ENCODE measurements at regions not wholly inside any gene's neighbourhood (a gene's known extent, or its start where the extent isn't known, plus 50 kb on each side); places are given as distances from the start of the nearest gene placed in this dataset.

DNA sequence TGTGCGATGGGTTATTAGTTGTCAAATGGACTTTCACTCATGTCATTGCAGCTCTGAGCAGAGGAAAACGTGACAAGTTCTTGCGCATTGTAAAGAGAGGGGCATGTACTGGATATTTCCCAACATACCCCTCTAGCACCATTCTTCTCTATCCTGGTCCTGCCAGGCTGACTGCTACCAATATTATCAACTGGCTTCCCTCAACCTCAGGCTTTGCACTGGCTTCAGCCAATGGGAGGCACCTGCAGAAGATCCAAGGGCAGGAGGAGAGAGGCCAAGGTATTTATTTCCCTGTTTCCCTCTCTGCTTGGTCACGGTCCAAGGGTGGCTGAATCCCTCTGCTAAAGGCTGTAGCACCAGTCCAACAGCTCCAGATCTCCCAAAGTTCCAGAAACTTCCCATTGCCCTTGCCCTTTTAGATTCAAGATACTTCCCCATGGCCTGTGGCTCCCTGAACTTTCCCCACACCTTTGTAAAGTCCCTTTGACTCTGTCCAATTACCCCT lies 175.6 kb upstream of the NECTIN1 start:
- TF ChIP-seq CREB1 (CRISPR knock-in tag; IDR thresholded peaks at IDR 0.05; ENCODE audit: low read depth) (no peak), EZH2 (IDR thresholded peaks at IDR 0.05; ENCODE audit: low read depth, unreplicated experiment) (no peak), ZNF114 (CRISPR knock-in tag; IDR thresholded peaks at IDR 0.05) (no peak), POLR2AphosphoS5 (IDR thresholded peaks at IDR 0.05; ENCODE audit: low read depth) (no peak), EZH2phosphoT487 (IDR thresholded peaks at IDR 0.05; ENCODE audit: unreplicated experiment) (no peak), NANOG (IDR thresholded peaks at IDR 0.05; ENCODE audit: borderline replicate concordance) (no peak), ZNF331 (CRISPR knock-in tag; IDR thresholded peaks at IDR 0.05; ENCODE audit: low read depth) (no peak), STAT1 (IDR thresholded peaks at IDR 0.05; ENCODE audit: unreplicated experiment) (no peak), JUNB (IDR thresholded peaks at IDR 0.05; ENCODE audit: unreplicated experiment) (no peak)
- TF ChIP-seq, protein P1, sequence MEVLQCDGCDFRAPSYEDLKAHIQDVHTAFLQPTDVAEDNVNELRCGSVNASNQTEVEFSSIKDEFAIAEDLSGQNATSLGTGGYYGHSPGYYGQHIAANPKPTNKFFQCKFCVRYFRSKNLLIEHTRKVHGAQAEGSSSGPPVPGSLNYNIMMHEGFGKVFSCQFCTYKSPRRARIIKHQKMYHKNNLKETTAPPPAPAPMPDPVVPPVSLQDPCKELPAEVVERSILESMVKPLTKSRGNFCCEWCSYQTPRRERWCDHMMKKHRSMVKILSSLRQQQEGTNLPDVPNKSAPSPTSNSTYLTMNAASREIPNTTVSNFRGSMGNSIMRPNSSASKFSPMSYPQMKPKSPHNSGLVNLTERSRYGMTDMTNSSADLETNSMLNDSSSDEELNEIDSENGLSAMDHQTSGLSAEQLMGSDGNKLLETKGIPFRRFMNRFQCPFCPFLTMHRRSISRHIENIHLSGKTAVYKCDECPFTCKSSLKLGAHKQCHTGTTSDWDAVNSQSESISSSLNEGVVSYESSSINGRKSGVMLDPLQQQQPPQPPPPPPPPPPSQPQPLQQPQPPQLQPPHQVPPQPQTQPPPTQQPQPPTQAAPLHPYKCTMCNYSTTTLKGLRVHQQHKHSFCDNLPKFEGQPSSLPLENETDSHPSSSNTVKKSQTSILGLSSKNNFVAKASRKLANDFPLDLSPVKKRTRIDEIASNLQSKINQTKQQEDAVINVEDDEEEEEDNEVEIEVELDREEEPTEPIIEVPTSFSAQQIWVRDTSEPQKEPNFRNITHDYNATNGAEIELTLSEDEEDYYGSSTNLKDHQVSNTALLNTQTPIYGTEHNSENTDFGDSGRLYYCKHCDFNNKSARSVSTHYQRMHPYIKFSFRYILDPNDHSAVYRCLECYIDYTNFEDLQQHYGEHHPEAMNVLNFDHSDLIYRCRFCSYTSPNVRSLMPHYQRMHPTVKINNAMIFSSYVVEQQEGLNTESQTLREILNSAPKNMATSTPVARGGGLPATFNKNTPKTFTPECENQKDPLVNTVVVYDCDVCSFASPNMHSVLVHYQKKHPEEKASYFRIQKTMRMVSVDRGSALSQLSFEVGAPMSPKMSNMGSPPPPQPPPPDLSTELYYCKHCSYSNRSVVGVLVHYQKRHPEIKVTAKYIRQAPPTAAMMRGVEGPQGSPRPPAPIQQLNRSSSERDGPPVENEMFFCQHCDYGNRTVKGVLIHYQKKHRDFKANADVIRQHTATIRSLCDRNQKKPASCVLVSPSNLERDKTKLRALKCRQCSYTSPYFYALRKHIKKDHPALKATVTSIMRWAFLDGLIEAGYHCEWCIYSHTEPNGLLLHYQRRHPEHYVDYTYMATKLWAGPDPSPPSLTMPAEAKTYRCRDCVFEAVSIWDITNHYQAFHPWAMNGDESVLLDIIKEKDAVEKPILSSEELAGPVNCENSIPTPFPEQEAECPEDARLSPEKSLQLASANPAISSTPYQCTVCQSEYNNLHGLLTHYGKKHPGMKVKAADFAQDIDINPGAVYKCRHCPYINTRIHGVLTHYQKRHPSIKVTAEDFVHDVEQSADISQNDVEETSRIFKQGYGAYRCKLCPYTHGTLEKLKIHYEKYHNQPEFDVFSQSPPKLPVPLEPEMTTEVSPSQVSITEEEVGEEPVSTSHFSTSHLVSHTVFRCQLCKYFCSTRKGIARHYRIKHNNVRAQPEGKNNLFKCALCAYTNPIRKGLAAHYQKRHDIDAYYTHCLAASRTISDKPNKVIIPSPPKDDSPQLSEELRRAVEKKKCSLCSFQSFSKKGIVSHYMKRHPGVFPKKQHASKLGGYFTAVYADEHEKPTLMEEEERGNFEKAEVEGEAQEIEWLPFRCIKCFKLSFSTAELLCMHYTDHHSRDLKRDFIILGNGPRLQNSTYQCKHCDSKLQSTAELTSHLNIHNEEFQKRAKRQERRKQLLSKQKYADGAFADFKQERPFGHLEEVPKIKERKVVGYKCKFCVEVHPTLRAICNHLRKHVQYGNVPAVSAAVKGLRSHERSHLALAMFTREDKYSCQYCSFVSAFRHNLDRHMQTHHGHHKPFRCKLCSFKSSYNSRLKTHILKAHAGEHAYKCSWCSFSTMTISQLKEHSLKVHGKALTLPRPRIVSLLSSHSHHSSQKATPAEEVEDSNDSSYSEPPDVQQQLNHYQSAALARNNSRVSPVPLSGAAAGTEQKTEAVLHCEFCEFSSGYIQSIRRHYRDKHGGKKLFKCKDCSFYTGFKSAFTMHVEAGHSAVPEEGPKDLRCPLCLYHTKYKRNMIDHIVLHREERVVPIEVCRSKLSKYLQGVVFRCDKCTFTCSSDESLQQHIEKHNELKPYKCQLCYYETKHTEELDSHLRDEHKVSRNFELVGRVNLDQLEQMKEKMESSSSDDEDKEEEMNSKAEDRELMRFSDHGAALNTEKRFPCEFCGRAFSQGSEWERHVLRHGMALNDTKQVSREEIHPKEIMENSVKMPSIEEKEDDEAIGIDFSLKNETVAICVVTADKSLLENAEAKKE (CRISPR knock-in tag; IDR thresholded peaks at IDR 0.05): no peak
- TF ChIP-seq, protein P2, sequence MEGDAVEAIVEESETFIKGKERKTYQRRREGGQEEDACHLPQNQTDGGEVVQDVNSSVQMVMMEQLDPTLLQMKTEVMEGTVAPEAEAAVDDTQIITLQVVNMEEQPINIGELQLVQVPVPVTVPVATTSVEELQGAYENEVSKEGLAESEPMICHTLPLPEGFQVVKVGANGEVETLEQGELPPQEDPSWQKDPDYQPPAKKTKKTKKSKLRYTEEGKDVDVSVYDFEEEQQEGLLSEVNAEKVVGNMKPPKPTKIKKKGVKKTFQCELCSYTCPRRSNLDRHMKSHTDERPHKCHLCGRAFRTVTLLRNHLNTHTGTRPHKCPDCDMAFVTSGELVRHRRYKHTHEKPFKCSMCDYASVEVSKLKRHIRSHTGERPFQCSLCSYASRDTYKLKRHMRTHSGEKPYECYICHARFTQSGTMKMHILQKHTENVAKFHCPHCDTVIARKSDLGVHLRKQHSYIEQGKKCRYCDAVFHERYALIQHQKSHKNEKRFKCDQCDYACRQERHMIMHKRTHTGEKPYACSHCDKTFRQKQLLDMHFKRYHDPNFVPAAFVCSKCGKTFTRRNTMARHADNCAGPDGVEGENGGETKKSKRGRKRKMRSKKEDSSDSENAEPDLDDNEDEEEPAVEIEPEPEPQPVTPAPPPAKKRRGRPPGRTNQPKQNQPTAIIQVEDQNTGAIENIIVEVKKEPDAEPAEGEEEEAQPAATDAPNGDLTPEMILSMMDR (conservative IDR thresholded peaks at IDR 0.05; ENCODE audit: low read depth in 2 of 2): no peak
- TF ChIP-seq, protein P3, sequence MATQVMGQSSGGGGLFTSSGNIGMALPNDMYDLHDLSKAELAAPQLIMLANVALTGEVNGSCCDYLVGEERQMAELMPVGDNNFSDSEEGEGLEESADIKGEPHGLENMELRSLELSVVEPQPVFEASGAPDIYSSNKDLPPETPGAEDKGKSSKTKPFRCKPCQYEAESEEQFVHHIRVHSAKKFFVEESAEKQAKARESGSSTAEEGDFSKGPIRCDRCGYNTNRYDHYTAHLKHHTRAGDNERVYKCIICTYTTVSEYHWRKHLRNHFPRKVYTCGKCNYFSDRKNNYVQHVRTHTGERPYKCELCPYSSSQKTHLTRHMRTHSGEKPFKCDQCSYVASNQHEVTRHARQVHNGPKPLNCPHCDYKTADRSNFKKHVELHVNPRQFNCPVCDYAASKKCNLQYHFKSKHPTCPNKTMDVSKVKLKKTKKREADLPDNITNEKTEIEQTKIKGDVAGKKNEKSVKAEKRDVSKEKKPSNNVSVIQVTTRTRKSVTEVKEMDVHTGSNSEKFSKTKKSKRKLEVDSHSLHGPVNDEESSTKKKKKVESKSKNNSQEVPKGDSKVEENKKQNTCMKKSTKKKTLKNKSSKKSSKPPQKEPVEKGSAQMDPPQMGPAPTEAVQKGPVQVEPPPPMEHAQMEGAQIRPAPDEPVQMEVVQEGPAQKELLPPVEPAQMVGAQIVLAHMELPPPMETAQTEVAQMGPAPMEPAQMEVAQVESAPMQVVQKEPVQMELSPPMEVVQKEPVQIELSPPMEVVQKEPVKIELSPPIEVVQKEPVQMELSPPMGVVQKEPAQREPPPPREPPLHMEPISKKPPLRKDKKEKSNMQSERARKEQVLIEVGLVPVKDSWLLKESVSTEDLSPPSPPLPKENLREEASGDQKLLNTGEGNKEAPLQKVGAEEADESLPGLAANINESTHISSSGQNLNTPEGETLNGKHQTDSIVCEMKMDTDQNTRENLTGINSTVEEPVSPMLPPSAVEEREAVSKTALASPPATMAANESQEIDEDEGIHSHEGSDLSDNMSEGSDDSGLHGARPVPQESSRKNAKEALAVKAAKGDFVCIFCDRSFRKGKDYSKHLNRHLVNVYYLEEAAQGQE (IDR thresholded peaks at IDR 0.05; ENCODE audit: unreplicated experiment): no peak
- TF ChIP-seq, protein P4, sequence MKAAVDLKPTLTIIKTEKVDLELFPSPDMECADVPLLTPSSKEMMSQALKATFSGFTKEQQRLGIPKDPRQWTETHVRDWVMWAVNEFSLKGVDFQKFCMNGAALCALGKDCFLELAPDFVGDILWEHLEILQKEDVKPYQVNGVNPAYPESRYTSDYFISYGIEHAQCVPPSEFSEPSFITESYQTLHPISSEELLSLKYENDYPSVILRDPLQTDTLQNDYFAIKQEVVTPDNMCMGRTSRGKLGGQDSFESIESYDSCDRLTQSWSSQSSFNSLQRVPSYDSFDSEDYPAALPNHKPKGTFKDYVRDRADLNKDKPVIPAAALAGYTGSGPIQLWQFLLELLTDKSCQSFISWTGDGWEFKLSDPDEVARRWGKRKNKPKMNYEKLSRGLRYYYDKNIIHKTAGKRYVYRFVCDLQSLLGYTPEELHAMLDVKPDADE (IDR thresholded peaks at IDR 0.05): no peak
- no peaks in the 10 kb centered on the region; the same call in 2 of the 3 replicates for H3K9me3 Mint-ChIP-seq

More for the DNA sequence above, 175.6 kb upstream of the NECTIN1 start:
- ATAC-seq (no peak), DNase-seq (ENCODE audit: low spot score) (no peak)
- Mint-ChIP-seq H3K36me3 (ENCODE audit: low read depth) (no peaks in the 10 kb centered on the region), H3K27me3 (ENCODE audit: insufficient read depth, low read depth, poor library complexity) (peaks cover 16% of the 10 kb centered on the region), H3K27ac (no peak overlapping the region), H3K4me1 (peaks cover 30% of the 10 kb centered on the region), H3K4me3 (no peak overlapping the region)
- Histone ChIP-seq H3K4me3 (no peak overlapping the region), H3K79me2 (replicated peaks; ENCODE audit: insufficient read depth) (no peaks in the 10 kb centered on the region), H3F3A (replicated peaks; ENCODE audit: low read depth) (no peaks in the 10 kb centered on the region), H3K36me3 (ENCODE audit: insufficient read depth) (no peaks in the 10 kb centered on the region), H3K4me2 (no peak overlapping the region), H3K27me3 (ENCODE audit: insufficient read depth) (no peaks in the 10 kb centered on the region), H2AFZ (no peak overlapping the region), H3K27ac (ENCODE audit: low read depth) (no peak overlapping the region), H3K9me2 (ENCODE audit: insufficient read depth) (no peaks in the 10 kb centered on the region; the same call in 1 of the 2 replicates), H3K4me1 (ENCODE audit: insufficient read depth) (peaks cover 6% of the 10 kb centered on the region), H4K20me1 (replicated peaks; ENCODE audit: insufficient read depth) (no peaks in the 10 kb centered on the region)
